IMR-90 (cell line): ENCODE measurements at regions not wholly inside any gene's neighbourhood (a gene's known extent, or its start where the extent isn't known, plus 50 kb on each side); places are given as distances from the start of the nearest gene placed in this dataset.

Source experiments
- ATAC-seq: fragments of 200-7000 bp; cut with Tn5 transposase; 2 replicates; pipeline ENCODE4 v1.9.1; 2020; ENCODE audit warnings: low read depth, mild to moderate bottlenecking, moderate library complexity
- BruUV-seq: library from RNA; stranded (reverse); fragments of 400-500 nt; replicated peaks from 2 replicates; lab custom pipeline; 2021; lab: Mats Ljungman, UMichigan
- CTCF ChIA-PET: fragments of 300-600 bp; formaldehyde crosslinking; extraction: SDS; loops from one replicate; lab custom pipeline; 2021; ENCODE audit warnings: antibody characterized with exemption; lab: Yijun Ruan, JAX
- POLR2A ChIA-PET: fragments of 300-600 bp; sonication (Branson Sonifier 250); formaldehyde crosslinking; loops from one replicate; lab custom pipeline; 2022; ENCODE audit warnings: antibody characterized with exemption; ENCODE audit not compliant: unreplicated experiment; lab: Charles Lee
- DNase-seq: peaks from one replicate; pipeline ENCODE4 v3.0.0; 2013
- H2AFZ ChIP-seq: replicated peaks from 2 replicates; pipeline ENCODE3; 2013; ENCODE audit warnings: low read length, mild to moderate bottlenecking; ENCODE audit not compliant: poor library complexity
- H2AK5ac ChIP-seq: 2 replicates; pipeline ENCODE4 v1.6.1; 2013; ENCODE audit warnings: low read depth, low read length, inconsistent platforms
- H2AK9ac ChIP-seq: replicated peaks from 2 replicates; pipeline ENCODE3; 2013; ENCODE audit warnings: mild to moderate bottlenecking, low read depth, low read length, moderate library complexity; ENCODE audit not compliant: poor library complexity
- H2BK120ac ChIP-seq: 2 replicates; pipeline ENCODE4 v1.6.1; 2013; ENCODE audit warnings: low read depth, low read length, inconsistent platforms
- H2BK15ac ChIP-seq: 3 replicates; pipeline ENCODE4 v1.6.1; 2013; ENCODE audit warnings: low read depth, low read length, inconsistent platforms
- H2BK20ac ChIP-seq: 2 replicates; pipeline ENCODE4 v1.6.1; 2013; ENCODE audit warnings: low read depth, mild to moderate bottlenecking, inconsistent platforms, low read length, moderate library complexity
- H2BK5ac ChIP-seq: 2 replicates; pipeline ENCODE4 v1.6.1; 2013; ENCODE audit warnings: mild to moderate bottlenecking, low read depth, low read length, inconsistent platforms; ENCODE audit not compliant: poor library complexity, severe bottlenecking
- H3K14ac ChIP-seq: replicated peaks from 2 replicates; pipeline ENCODE4 v1.6.1; 2013; ENCODE audit warnings: low read depth, low read length, inconsistent platforms
- H3K18ac ChIP-seq: 2 replicates; pipeline ENCODE4 v1.6.1; 2013; ENCODE audit warnings: low read depth, low read length, control low read depth
- H3K23ac ChIP-seq: 2 replicates; pipeline ENCODE4 v1.6.1; 2013; ENCODE audit warnings: low read depth, low read length, inconsistent platforms
- H3K27ac ChIP-seq: 2 replicates; pipeline ENCODE4 v1.5.1; 2013; ENCODE audit warnings: mild to moderate bottlenecking, control low read depth, low read length; ENCODE audit not compliant: insufficient read depth
- H3K27me3 ChIP-seq: 2 replicates; pipeline ENCODE4 v1.6.1; 2013; ENCODE audit warnings: low read length; ENCODE audit not compliant: control insufficient read depth, insufficient read depth
- H3K36me3 ChIP-seq: 2 replicates; pipeline ENCODE4 v1.6.1; 2013; ENCODE audit warnings: low read length, mixed read lengths; ENCODE audit not compliant: control insufficient read depth, insufficient read depth
- H3K4ac ChIP-seq: 2 replicates; pipeline ENCODE4 v1.6.1; 2013; ENCODE audit warnings: low read depth, low read length, inconsistent platforms
- H3K4me1 ChIP-seq: 2 replicates; pipeline ENCODE4 v1.6.1; 2013; ENCODE audit warnings: low read length, mixed read lengths; ENCODE audit not compliant: control insufficient read depth, insufficient read depth
- H3K4me2 ChIP-seq: 2 replicates; pipeline ENCODE4 v1.6.1; 2013; ENCODE audit warnings: low read depth, mild to moderate bottlenecking, control low read depth, low read length, moderate library complexity
- H3K4me3 ChIP-seq: 2 replicates; pipeline ENCODE4 v1.5.1; 2013; ENCODE audit warnings: low read depth, mild to moderate bottlenecking, control low read depth, low read length, moderate library complexity; ENCODE audit not compliant: insufficient read depth
- H3K56ac ChIP-seq: 2 replicates; pipeline ENCODE4 v1.6.1; 2013; ENCODE audit warnings: low read length, inconsistent platforms; ENCODE audit not compliant: insufficient read depth; ENCODE audit errors: extremely low read depth
- H3K79me1 ChIP-seq, 2 experiments: 2 replicates each; pipeline ENCODE4 v1.6.1; 2013; ENCODE audit warnings: low read length in 2 of 2, inconsistent platforms in 1 of 2, low read depth in 1 of 2
- H3K9ac ChIP-seq: 2 replicates; pipeline ENCODE4 v1.6.1; 2013; ENCODE audit warnings: low read depth, low read length, control low read depth
- H3K9me1 ChIP-seq: 2 replicates; pipeline ENCODE4 v1.6.1; 2013; ENCODE audit warnings: low read length, inconsistent platforms; ENCODE audit not compliant: insufficient read depth
- H3K9me3 ChIP-seq: 2 replicates; pipeline ENCODE4 v1.6.1; 2013; ENCODE audit warnings: low read length; ENCODE audit not compliant: control insufficient read depth, insufficient read depth
- H4K20me1 ChIP-seq: 2 replicates; pipeline ENCODE4 v1.6.1; 2013; ENCODE audit warnings: low read length, inconsistent platforms; ENCODE audit not compliant: insufficient read depth
- H4K5ac ChIP-seq: 2 replicates; pipeline ENCODE4 v1.6.1; 2013; ENCODE audit warnings: mild to moderate bottlenecking, low read depth, low read length, control low read depth
- H4K8ac ChIP-seq, 2 experiments: 2 replicates each; pipeline ENCODE4 v1.6.1; 2013; ENCODE audit warnings: low read depth in 2 of 2, low read length in 2 of 2, control low read depth in 1 of 2, inconsistent platforms in 1 of 2
- H4K91ac ChIP-seq: 2 replicates; pipeline ENCODE4 v1.6.1; 2013; ENCODE audit warnings: low read depth, low read length, inconsistent platforms; ENCODE audit not compliant: insufficient read depth
- BHLHE40 ChIP-seq: fragments of 150-350 bp; IDR thresholded peaks from 2 replicates; pipeline ENCODE4 v1.6.1; 2016; ENCODE audit warnings: mild to moderate bottlenecking, low read depth, low read length
- CEBPB ChIP-seq: IDR thresholded peaks from 2 replicates; pipeline ENCODE4 v1.6.1; 2012; ENCODE audit warnings: low read depth, low read length, improper control_type of control experiment
- CHD1 ChIP-seq: IDR thresholded peaks from 2 replicates; pipeline ENCODE4 v1.6.1; 2012; ENCODE audit warnings: low read depth, low read length, improper control_type of control experiment
- MAFK ChIP-seq: IDR thresholded peaks from 2 replicates; pipeline ENCODE4 v1.6.1; 2012; ENCODE audit warnings: low read depth, low read length, improper control_type of control experiment
- MAZ ChIP-seq: IDR thresholded peaks from 2 replicates; pipeline ENCODE4 v1.6.1; 2012; ENCODE audit warnings: low read depth, mild to moderate bottlenecking, low read length, improper control_type of control experiment, moderate library complexity, borderline replicate concordance
- MXI1 ChIP-seq: IDR thresholded peaks from 2 replicates; pipeline ENCODE4 v1.6.1; 2012; ENCODE audit warnings: low read depth, mild to moderate bottlenecking, low read length, moderate library complexity, borderline replicate concordance
- NFE2L2 ChIP-seq: fragments of 150-350 bp; IDR thresholded peaks from 2 replicates; pipeline ENCODE4 v1.6.1; 2016; ENCODE audit warnings: low read depth, mild to moderate bottlenecking, low read length
- POLR2A ChIP-seq: IDR thresholded peaks from 2 replicates; pipeline ENCODE4 v1.6.1; 2012; ENCODE audit warnings: mild to moderate bottlenecking, low read depth, low read length
- RAD21 ChIP-seq: IDR thresholded peaks from 2 replicates; pipeline ENCODE4 v1.6.1; 2012; ENCODE audit warnings: low read length, improper control_type of control experiment
- RCOR1 ChIP-seq: IDR thresholded peaks from 2 replicates; pipeline ENCODE4 v1.6.1; 2012; ENCODE audit warnings: mild to moderate bottlenecking, low read length, improper control_type of control experiment; ENCODE audit not compliant: insufficient replicate concordance
- RFX5 ChIP-seq: IDR thresholded peaks from 2 replicates; pipeline ENCODE4 v1.8.0; 2012; ENCODE audit warnings: low read depth, mild to moderate bottlenecking, low read length, moderate library complexity
- SMC3 ChIP-seq: fragments of 150-350 bp; IDR thresholded peaks from 2 replicates; pipeline ENCODE4 v1.6.1; 2016; ENCODE audit warnings: low read depth, mild to moderate bottlenecking, antibody characterized with exemption, low read length, moderate library complexity
- WGBS, 2 experiments: methylation state at CpG; one replicate each; pipeline versions ENCODE4 v1.1.5 to v1.1.7; 2013; ENCODE audit warnings: missing lambda C conversion rate in 2 of 2; ENCODE audit not compliant: insufficient read length in 1 of 2; ENCODE audit errors: extremely low coverage in 2 of 2; 5-methylcytosine and 5-hydroxymethylcytosine counted together
- dilution Hi-C: fragments of 300-500 bp; cut with HindIII; formaldehyde crosslinking; loops from one replicate; pipeline ENCODE4 v1.14.3; 2018; ENCODE audit warnings: low sequenced_read_pairs; ENCODE audit not compliant: unreplicated experiment
- in situ Hi-C: fragments of 300-500 bp; cut with MboI; formaldehyde crosslinking; loops from 3 replicates; pipeline ENCODE4 v1.14.3; 2019; ENCODE audit warnings: low sequenced_read_pairs, inconsistent platforms, mixed read lengths
- intact Hi-C: fragments of 100-400 bp; cut with micrococcal nuclease; formaldehyde crosslinking; loops from 2 replicates; pipeline ENCODE4 v1.10.0; 2022
- TF ChIP-seq, protein P1 (sequence below): conservative IDR thresholded peaks from 2 replicates; pipeline ENCODE4 v1.5.1; 2012; ENCODE audit warnings: mild to moderate bottlenecking, low read depth, low read length, improper control_type of control experiment
- TF ChIP-seq, protein P2 (sequence below): fragments of 150-350 bp; IDR thresholded peaks from 2 replicates; pipeline ENCODE4 v1.6.1; 2017; ENCODE audit warnings: mild to moderate bottlenecking, antibody characterized with exemption, low read length, low read depth
- TF ChIP-seq, protein P3 (sequence below): fragments of 150-350 bp; IDR thresholded peaks from 2 replicates; pipeline ENCODE4 v1.6.1; 2016; ENCODE audit warnings: low read depth, mild to moderate bottlenecking, low read length, moderate library complexity, borderline replicate concordance

DNA sequence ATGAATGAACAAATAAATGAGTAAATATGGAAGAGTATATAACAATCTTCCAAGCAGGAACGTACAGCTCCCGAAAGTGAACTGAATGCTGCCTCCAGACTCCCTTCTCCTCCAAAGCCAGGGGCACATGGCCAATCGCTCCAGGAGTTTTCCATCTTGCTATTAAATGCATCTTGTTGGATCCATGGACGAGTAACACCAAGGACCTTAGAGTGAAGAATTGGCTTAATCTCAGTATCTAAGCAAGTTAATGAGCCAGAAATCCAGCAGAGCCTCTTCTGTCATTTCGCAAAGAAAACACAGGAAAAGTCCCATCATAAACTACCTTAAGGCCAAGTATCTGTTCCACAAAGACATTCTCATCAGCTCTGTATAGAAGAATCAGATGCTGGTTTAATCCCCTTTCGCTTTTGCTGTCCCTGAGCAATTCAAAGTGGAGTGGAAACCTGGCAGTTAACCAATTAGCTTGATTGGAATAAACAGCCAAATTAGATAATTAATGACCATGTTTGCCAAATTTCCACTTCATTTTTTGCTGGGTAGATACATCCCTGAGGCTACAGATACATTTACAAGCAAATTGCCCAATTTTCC, 116.0 kb downstream of the MIS18A start:
- no TSS peak for BruUV-seq
- H3K4me2 ChIP-seq: no peak overlapping the region
- no peak overlapping the region for H2BK5ac ChIP-seq

More for the DNA sequence above, 116.0 kb downstream of the MIS18A start:
- H2AFZ ChIP-seq: no peak overlapping the region
- H2BK120ac ChIP-seq: no peak overlapping the region
- ChIA-PET POLR2A (no interaction called here), CTCF (interaction anchor here (0.6 kb wide), 2 partner anchors 37 to 332 kb away, joined by 3 to 4 read pairs; no protein-coding TSS in a partner anchor)
- no peak overlapping the region for H3K9ac ChIP-seq
- no peaks in the 10 kb centered on the region for H3K4me1 ChIP-seq
- H3K79me1 ChIP-seq: no peaks in the 10 kb centered on the region
- H3K36me3 ChIP-seq: no peaks in the 10 kb centered on the region
- H4K20me1 ChIP-seq: no peaks in the 10 kb centered on the region
- TF ChIP-seq RCOR1 (no peak), RFX5 (no peak), SMC3 (no peak), MAFK (no peak), NFE2L2 (no peak), MXI1 (no peak), BHLHE40 (no peak), MAZ (no peak), CHD1 (no peak), CEBPB (no peak), RAD21 (no peak), POLR2A (no peak)
- TF ChIP-seq, protein P1, sequence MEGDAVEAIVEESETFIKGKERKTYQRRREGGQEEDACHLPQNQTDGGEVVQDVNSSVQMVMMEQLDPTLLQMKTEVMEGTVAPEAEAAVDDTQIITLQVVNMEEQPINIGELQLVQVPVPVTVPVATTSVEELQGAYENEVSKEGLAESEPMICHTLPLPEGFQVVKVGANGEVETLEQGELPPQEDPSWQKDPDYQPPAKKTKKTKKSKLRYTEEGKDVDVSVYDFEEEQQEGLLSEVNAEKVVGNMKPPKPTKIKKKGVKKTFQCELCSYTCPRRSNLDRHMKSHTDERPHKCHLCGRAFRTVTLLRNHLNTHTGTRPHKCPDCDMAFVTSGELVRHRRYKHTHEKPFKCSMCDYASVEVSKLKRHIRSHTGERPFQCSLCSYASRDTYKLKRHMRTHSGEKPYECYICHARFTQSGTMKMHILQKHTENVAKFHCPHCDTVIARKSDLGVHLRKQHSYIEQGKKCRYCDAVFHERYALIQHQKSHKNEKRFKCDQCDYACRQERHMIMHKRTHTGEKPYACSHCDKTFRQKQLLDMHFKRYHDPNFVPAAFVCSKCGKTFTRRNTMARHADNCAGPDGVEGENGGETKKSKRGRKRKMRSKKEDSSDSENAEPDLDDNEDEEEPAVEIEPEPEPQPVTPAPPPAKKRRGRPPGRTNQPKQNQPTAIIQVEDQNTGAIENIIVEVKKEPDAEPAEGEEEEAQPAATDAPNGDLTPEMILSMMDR: no peak
- TF ChIP-seq, protein P2, sequence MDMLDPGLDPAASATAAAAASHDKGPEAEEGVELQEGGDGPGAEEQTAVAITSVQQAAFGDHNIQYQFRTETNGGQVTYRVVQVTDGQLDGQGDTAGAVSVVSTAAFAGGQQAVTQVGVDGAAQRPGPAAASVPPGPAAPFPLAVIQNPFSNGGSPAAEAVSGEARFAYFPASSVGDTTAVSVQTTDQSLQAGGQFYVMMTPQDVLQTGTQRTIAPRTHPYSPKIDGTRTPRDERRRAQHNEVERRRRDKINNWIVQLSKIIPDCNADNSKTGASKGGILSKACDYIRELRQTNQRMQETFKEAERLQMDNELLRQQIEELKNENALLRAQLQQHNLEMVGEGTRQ: no peak
- TF ChIP-seq, protein P3, sequence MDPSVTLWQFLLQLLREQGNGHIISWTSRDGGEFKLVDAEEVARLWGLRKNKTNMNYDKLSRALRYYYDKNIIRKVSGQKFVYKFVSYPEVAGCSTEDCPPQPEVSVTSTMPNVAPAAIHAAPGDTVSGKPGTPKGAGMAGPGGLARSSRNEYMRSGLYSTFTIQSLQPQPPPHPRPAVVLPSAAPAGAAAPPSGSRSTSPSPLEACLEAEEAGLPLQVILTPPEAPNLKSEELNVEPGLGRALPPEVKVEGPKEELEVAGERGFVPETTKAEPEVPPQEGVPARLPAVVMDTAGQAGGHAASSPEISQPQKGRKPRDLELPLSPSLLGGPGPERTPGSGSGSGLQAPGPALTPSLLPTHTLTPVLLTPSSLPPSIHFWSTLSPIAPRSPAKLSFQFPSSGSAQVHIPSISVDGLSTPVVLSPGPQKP: no peak
- no peak overlapping the region for H3K4me3 ChIP-seq
- no peak overlapping the region for H2AK5ac ChIP-seq
- in situ Hi-C loops (no loop called here), dilution Hi-C loops (no loop called here), intact Hi-C loops (no loop called here)
- 40% methylated on average over 1 of the region's 6 CpGs; no CpG with 5 or more reads in 1 of the 2 experiments for WGBS, 2 experiments
- H3K4ac ChIP-seq: no peak overlapping the region
- DNase-seq: no peak
- no peak overlapping the region for H3K56ac ChIP-seq
- H2BK20ac ChIP-seq: no peak overlapping the region
- no peak for ATAC-seq
- H2AK9ac ChIP-seq: no peak overlapping the region
- no peak overlapping the region for H3K18ac ChIP-seq
- no peak overlapping the region for H4K91ac ChIP-seq
- H3K9me3 ChIP-seq: no peaks in the 10 kb centered on the region
- no peak overlapping the region for H2BK15ac ChIP-seq
- H3K27ac ChIP-seq: no peak overlapping the region
- H3K14ac ChIP-seq: no peak overlapping the region
- H3K23ac ChIP-seq: no peak overlapping the region
- no peaks in the 10 kb centered on the region for H3K27me3 ChIP-seq
- no peaks in the 10 kb centered on the region for H3K9me1 ChIP-seq
- no peak overlapping the region for H4K8ac ChIP-seq
- no peak overlapping the region for H4K5ac ChIP-seq
